GM23248 (cell line): ENCODE measurements at regions not wholly inside any gene's neighbourhood (a gene's known extent, or its start where the extent isn't known, plus 50 kb on each side); places are given as distances from the start of the nearest gene placed in this dataset.
"Not testable (repeated sequence)": the region's sequence is repeated elsewhere in the genome, so short reads cannot be mapped to it uniquely, and the experiment has no call there.

Source experiments
- DNase-seq: peaks from one replicate; pipeline ENCODE4 v3.0.0-alpha.2; 2015
- H2AFZ ChIP-seq: fragments of 200-600 bp; sonication (generic); 2 replicates; pipeline ENCODE4 v1.6.1; 2016; ENCODE audit warnings: antibody characterized with exemption
- H3F3A ChIP-seq: fragments of 200-600 bp; sonication (generic); 2 replicates; pipeline ENCODE4 v1.6.1; 2016; ENCODE audit warnings: mild to moderate bottlenecking, antibody characterized with exemption, mixed run types; ENCODE audit not compliant: insufficient read depth
- H3K27ac ChIP-seq: fragments of 200-600 bp; sonication (generic); 2 replicates; pipeline ENCODE4 v1.5.1; 2016; ENCODE audit warnings: mild to moderate bottlenecking
- H3K27me3 ChIP-seq: fragments of 200-600 bp; sonication (generic); replicated peaks from 2 replicates; pipeline ENCODE4 v1.6.1; 2016; ENCODE audit warnings: mild to moderate bottlenecking; ENCODE audit not compliant: insufficient read depth
- H3K36me3 ChIP-seq: fragments of 200-600 bp; sonication (generic); 2 replicates; pipeline ENCODE4 v1.6.1; 2016; ENCODE audit warnings: low read depth, mild to moderate bottlenecking
- H3K4me1 ChIP-seq: fragments of 200-600 bp; sonication (generic); 2 replicates; pipeline ENCODE4 v1.6.1; 2016; ENCODE audit warnings: mild to moderate bottlenecking; ENCODE audit not compliant: insufficient read depth
- H3K4me2 ChIP-seq: fragments of 200-600 bp; sonication (generic); one replicate; pipeline ENCODE4 v1.6.1; 2016; ENCODE audit warnings: mild to moderate bottlenecking; ENCODE audit not compliant: unreplicated experiment
- H3K4me3 ChIP-seq: fragments of 200-600 bp; sonication (generic); 2 replicates; pipeline ENCODE4 v1.5.1; 2016; ENCODE audit warnings: mild to moderate bottlenecking
- H3K79me2 ChIP-seq: fragments of 200-600 bp; sonication (generic); 2 replicates; pipeline ENCODE4 v1.6.1; 2016; ENCODE audit warnings: mild to moderate bottlenecking; ENCODE audit not compliant: insufficient read depth
- H3K9ac ChIP-seq: fragments of 200-600 bp; sonication (generic); 2 replicates; pipeline ENCODE4 v1.6.1; 2016; ENCODE audit warnings: mild to moderate bottlenecking
- H3K9me2 ChIP-seq: fragments of 200-600 bp; sonication (generic); 2 replicates; pipeline ENCODE4 v1.6.1; 2016; ENCODE audit warnings: mixed run types, mild to moderate bottlenecking, moderate library complexity; ENCODE audit not compliant: insufficient read depth
- H3K9me3 ChIP-seq: fragments of 200-600 bp; sonication (generic); one replicate; pipeline ENCODE4 v1.6.1; 2017; ENCODE audit warnings: low read depth
- H4K20me1 ChIP-seq: fragments of 200-600 bp; sonication (generic); 2 replicates; pipeline ENCODE4 v1.6.0; 2016; ENCODE audit not compliant: insufficient read depth
- EZH2 ChIP-seq: fragments of 200-600 bp; sonication (generic); IDR thresholded peaks from 2 replicates; pipeline ENCODE4 v1.6.1; 2018; ENCODE audit warnings: antibody characterized with exemption, mild to moderate bottlenecking; ENCODE audit not compliant: insufficient read depth, poor library complexity, severe bottlenecking
- EZH2phosphoT487 ChIP-seq: fragments of 200-600 bp; sonication (generic); IDR thresholded peaks from 2 replicates; pipeline ENCODE4 v1.6.1; 2018; ENCODE audit warnings: antibody characterized with exemption, moderate library complexity, mild to moderate bottlenecking, low read depth; ENCODE audit not compliant: insufficient read depth
- WGBS, 2 experiments: methylation state at CpG; one replicate each; pipeline ENCODE4 v1.1.6; 2015 to 2017; ENCODE audit warnings: low lambda C conversion rate in 2 of 2, low coverage in 1 of 2; ENCODE audit errors: missing lambda C conversion rate in 2 of 2; 5-methylcytosine and 5-hydroxymethylcytosine counted together
- in situ Hi-C: fragments of 300-500 bp; cut with MboI; formaldehyde crosslinking; loops from 2 replicates; pipeline ENCODE4 v1.15.0; 2020

DNA sequence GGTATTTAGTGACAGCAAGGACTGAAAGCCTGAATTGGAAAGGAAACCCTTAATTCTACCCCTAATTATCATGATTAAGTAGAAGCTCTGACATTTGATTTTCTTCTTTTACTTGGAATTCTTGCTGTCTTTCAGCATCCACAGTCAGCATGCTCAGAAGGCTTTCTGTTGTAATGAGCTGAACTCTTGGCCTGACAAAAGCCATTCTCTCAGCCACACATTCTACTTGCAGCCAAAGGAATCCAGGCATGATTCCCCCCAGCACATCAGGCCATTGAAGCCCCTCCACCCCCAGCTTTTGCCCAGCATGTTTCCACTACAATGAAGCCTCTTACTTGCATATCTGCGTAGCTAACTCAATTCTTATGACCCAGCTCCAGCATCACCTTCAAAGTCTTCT, 94.3 kb upstream of the FRMD4A start:
- no peaks in the 10 kb centered on the region for H3K79me2 ChIP-seq
- no peak overlapping the region for H3K4me3 ChIP-seq
- H2AFZ ChIP-seq: no peak overlapping the region
- in situ Hi-C loops: no loop called here
- H3K36me3 ChIP-seq: no peaks in the 10 kb centered on the region
- H3K4me2 ChIP-seq: no peak overlapping the region
- H3K9me3 ChIP-seq: no peaks in the 10 kb centered on the region
- H3K27me3 ChIP-seq: peaks cover 10% of the 10 kb centered on the region; the same call in 1 of the 2 replicates
- TF ChIP-seq EZH2 (no peak), EZH2phosphoT487 (no peak)
- no peak overlapping the region for H3K9ac ChIP-seq
- no peaks in the 10 kb centered on the region for H4K20me1 ChIP-seq
- WGBS, 2 experiments: 32 to 53% methylated on average over 1 of the region's 1 CpG
- no peaks in the 10 kb centered on the region for H3K4me1 ChIP-seq
- no peak for DNase-seq
- no peaks in the 10 kb centered on the region for H3F3A ChIP-seq
- no peaks in the 10 kb centered on the region for H3K9me2 ChIP-seq
- no peak overlapping the region for H3K27ac ChIP-seq

DNA sequence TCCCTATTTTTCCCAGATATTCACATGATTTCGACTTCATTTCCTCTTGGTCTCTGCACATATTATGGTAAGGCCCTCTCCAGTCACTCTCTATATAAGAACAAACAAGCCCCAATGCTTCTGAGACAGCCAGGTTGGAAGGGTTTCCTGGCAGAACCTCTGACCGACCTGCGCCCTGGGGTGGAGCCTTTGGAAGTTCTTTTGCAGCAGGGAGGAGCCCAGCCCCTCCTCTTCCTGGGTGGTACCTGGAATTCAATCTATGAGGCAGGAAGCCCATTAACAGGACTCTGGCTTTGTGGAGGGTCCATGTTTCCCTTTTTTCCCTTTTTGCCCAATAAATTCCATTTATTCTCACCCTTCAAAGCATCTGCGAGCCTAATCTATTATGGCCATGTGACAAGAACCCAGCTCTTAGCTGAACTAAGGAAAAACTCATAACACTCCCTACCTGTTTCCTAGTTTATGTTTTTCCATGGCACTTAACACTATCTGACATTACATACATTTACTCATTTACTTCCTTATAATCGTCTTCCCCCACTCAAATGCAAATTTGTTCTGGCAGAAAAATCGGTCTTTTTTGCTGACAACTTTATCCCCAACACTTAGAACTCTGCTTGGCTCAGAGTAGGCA, 92.5 kb upstream of the FRMD4A start:
- Histone ChIP-seq H3F3A (no peaks in the 10 kb centered on the region), H4K20me1 (no peaks in the 10 kb centered on the region), H3K9me3 (no peaks in the 10 kb centered on the region), H3K27ac (no peak overlapping the region), H3K36me3 (no peaks in the 10 kb centered on the region), H2AFZ (no peak overlapping the region), H3K4me1 (no peaks in the 10 kb centered on the region), H3K4me2 (no peak overlapping the region), H3K27me3 (peaks cover 5% of the 10 kb centered on the region; the same call in 1 of the 2 replicates), H3K4me3 (no peak overlapping the region), H3K9me2 (no peaks in the 10 kb centered on the region), H3K79me2 (no peaks in the 10 kb centered on the region), H3K9ac (no peak overlapping the region)
- 37 to 38% methylated on average over 6 of the region's 6 CpGs for WGBS, 2 experiments
- TF ChIP-seq EZH2phosphoT487: no peak
- in situ Hi-C loops: no loop called here
- DNase-seq: no peak

DNA sequence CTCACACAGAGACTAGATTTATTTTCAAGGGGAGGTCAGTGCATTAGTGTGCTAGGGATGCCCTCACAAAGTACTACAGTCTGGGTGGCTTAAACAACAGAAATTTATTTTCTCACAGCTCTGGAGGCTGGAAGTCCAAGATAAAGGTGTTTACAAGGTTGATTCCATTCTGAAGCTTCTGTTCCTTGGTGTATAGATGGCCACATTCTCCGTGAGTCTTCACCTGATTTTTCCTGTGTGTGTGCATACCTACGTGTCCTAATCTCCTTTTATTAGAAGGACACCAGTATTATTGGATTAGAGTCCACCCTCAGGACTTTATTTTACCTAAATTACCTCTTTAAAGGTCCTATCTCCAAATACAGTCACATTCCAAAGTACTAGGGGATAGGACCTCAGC, 91.7 kb upstream of the FRMD4A start:
- Histone ChIP-seq H3F3A (no peaks in the 10 kb centered on the region), H3K9me2 (no peaks in the 10 kb centered on the region), H3K79me2 (no peaks in the 10 kb centered on the region), H3K4me3 (no peak overlapping the region), H4K20me1 (no peaks in the 10 kb centered on the region), H3K4me1 (no peaks in the 10 kb centered on the region), H3K27ac (no peak overlapping the region), H3K9me3 (no peaks in the 10 kb centered on the region), H3K4me2 (no peak overlapping the region), H3K9ac (no peak overlapping the region), H2AFZ (no peak overlapping the region), H3K27me3 (peaks cover 3% of the 10 kb centered on the region; the same call in 1 of the 2 replicates), H3K36me3 (no peaks in the 10 kb centered on the region)
- no peak for DNase-seq
- TF ChIP-seq EZH2phosphoT487: no peak
- no peak for TF ChIP-seq EZH2
- 3 to 9% methylated on average over 2 of the region's 2 CpGs for WGBS, 2 experiments
- in situ Hi-C loops: no loop called here

DNA sequence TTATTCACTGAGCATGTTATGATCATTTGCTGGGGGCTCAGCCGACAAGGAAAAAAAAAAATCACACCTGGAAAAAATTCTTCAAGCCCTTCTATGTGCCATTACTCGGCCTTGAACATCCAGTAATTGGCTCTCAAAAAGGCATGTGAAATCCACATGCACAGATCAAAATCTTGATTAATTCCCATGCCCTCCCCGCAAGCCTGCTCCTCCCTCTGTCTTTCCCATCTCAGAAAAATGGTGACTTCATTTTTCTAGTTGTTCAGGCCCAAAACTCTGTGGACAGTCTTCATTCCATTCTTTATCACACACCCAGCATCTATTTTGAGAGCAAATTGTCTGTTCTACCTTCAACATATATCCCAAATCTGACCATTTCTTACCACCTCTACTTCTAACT, 91.2 kb upstream of the FRMD4A start:
- TF ChIP-seq EZH2: no peak
- in situ Hi-C loops: no loop called here
- 35 to 36% methylated on average over 3 of the region's 3 CpGs for WGBS, 2 experiments
- DNase-seq: no peak
- H2AFZ ChIP-seq: no peak overlapping the region
- H3K9me3 ChIP-seq: no peaks in the 10 kb centered on the region
- H3K27ac ChIP-seq: no peak overlapping the region
- no peaks in the 10 kb centered on the region for H3F3A ChIP-seq
- H3K79me2 ChIP-seq: no peaks in the 10 kb centered on the region
- no peaks in the 10 kb centered on the region for H4K20me1 ChIP-seq
- H3K36me3 ChIP-seq: no peaks in the 10 kb centered on the region
- H3K27me3 ChIP-seq: no peaks in the 10 kb centered on the region; the same call in 1 of the 2 replicates
- no peaks in the 10 kb centered on the region for H3K4me1 ChIP-seq
- H3K9ac ChIP-seq: no peak overlapping the region
- H3K4me3 ChIP-seq: no peak overlapping the region
- no peaks in the 10 kb centered on the region for H3K9me2 ChIP-seq
- H3K4me2 ChIP-seq: no peak overlapping the region

DNA sequence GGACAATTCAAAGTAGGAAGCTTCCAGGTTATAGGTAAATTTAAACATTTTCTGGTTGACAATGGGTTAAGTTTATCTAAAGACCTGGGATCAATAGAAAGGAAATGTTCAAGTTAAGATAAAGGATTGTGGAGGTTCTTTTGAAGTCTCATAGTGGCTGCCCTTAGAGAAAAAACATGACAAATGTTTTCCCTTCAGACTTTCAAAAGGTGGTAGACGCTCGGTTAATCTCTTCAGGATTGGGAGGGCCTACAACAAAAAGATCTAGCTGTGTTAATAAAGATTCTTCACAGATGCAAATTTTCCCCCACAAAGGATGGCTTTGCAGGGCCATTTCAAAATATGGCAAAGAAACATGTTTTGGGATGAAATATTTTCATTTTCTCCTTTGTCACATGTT, 86.6 kb upstream of the FRMD4A start:
- 37 to 55% methylated on average over 2 of the region's 2 CpGs for WGBS, 2 experiments
- H3K27ac ChIP-seq, H3K36me3 ChIP-seq: not testable (repeated sequence)

More for the DNA sequence above, 86.6 kb upstream of the FRMD4A start:
- H3F3A ChIP-seq, in situ Hi-C loops, H3K79me2 ChIP-seq, H4K20me1 ChIP-seq, H3K9me2 ChIP-seq, H3K4me3 ChIP-seq, H3K9me3 ChIP-seq, H3K4me2 ChIP-seq, DNase-seq, H3K9ac ChIP-seq, H2AFZ ChIP-seq, H3K4me1 ChIP-seq: not testable (repeated sequence)
- H3K27me3 ChIP-seq: peaks cover 23% of the 10 kb centered on the region
